ENCODE measurements at regions not wholly inside any gene's neighbourhood (a gene's known extent, or its start where the extent isn't known, plus 50 kb on each side); places are given as distances from the start of the nearest gene placed in this dataset.

GRCh38 chr5:112024769-112025168, 267.8 kb upstream of the NREP start:
- DNase-seq: no peak

GRCh38 chr5:112024221-112024620, 267.2 kb upstream of the NREP start:
- no peak for DNase-seq

GRCh38 chr5:112023766-112024165, 266.8 kb upstream of the NREP start:
- no peak for DNase-seq

GRCh38 chr5:112018846-112019245, 261.9 kb upstream of the NREP start:
- DNase-seq: no peak

- no peak for DNase-seq
Observed at GRCh38 chr5:112016980-112017379, 260.0 kb upstream of the NREP start.

GRCh38 chr5:112014783-112015395, 257.9 kb upstream of the NREP start:
- no peak for DNase-seq

GRCh38 chr5:112013660-112014059, 256.7 kb upstream of the NREP start:
- DNase-seq: no peak

GRCh38 chr5:112012104-112012503, 255.1 kb upstream of the NREP start:
- no peak for DNase-seq

- DNase-seq: no peak
Observed at GRCh38 chr5:112010475-112010874, 253.5 kb upstream of the NREP start.

GRCh38 chr5:112006721-112007120, 249.7 kb upstream of the NREP start:
- DNase-seq: no peak

- DNase-seq: no peak
Observed at GRCh38 chr5:112005623-112005930, 248.6 kb upstream of the NREP start.

GRCh38 chr5:112004867-112005622, 248.1 kb upstream of the NREP start:
- DNase-seq: no peak

GRCh38 chr5:112002376-112002775, 245.4 kb upstream of the NREP start:
- no peak for DNase-seq

GRCh38 chr5:111999286-111999685, 242.3 kb upstream of the NREP start:
- no peak for DNase-seq

GRCh38 chr5:111998871-111999270, 241.9 kb upstream of the NREP start:
- no peak for DNase-seq

- DNase-seq: no peak
Observed at GRCh38 chr5:111997711-111998110, 240.7 kb upstream of the NREP start.

- DNase-seq: no peak
Observed at GRCh38 chr5:111997308-111997707, 240.3 kb upstream of the NREP start.

GRCh38 chr5:111996574-111996973, 239.6 kb upstream of the NREP start:
- DNase-seq: no peak

GRCh38 chr5:111995701-111996100, 238.7 kb upstream of the NREP start:
- no peak for DNase-seq

GRCh38 chr5:111993242-111993641, 236.2 kb upstream of the NREP start:
- DNase-seq: no peak

GRCh38 chr5:111984044-111984443, 227.1 kb upstream of the NREP start:
- no peak for DNase-seq

- DNase-seq: no peak
Observed at GRCh38 chr5:111983459-111983858, 226.5 kb upstream of the NREP start.

- no peak for DNase-seq
Observed at GRCh38 chr5:111977436-111977829, 220.4 kb upstream of the NREP start.

- DNase-seq: no peak
Observed at GRCh38 chr5:111976705-111977435, 219.9 kb upstream of the NREP start.

All from NCI-H2227 treated with DMSO at 0.1 percent for 48 hours (cell line).